HEK293 (cell line): ENCODE measurements at regions not wholly inside any gene's neighbourhood (a gene's known extent, or its start where the extent isn't known, plus 50 kb on each side); places are given as distances from the start of the nearest gene placed in this dataset.
"Not testable (repeated sequence)": the region's sequence is repeated elsewhere in the genome, so short reads cannot be mapped to it uniquely, and the experiment has no call there.

Source experiments
- CTCF ChIA-PET: fragments of 350-600 bp; formaldehyde crosslinking; extraction: SDS; loops from one replicate; lab custom pipeline; 2021; ENCODE audit warnings: antibody characterized with exemption; lab: Yijun Ruan, JAX
- POLR2A ChIA-PET: fragments of 300-600 bp; formaldehyde crosslinking; extraction: SDS; loops from one replicate; lab custom pipeline; 2020; ENCODE audit warnings: antibody characterized with exemption, inconsistent platforms; lab: Yijun Ruan, JAX
- H3K27ac ChIP-seq: fragments of 200-500 bp; sonication (Bioruptor generic); 2 replicates; pipeline ENCODE4 v1.5.1; 2014; ENCODE audit warnings: low read depth, low read length, control low read depth, inconsistent platforms; ENCODE audit errors: extremely low read depth
- H3K36me3 ChIP-seq, 2 experiments: fragments of 200-500 bp in 1 of 2; sonication (Bioruptor generic) in 1 of 2; 1 replicate in 1 of 2; 2 replicates in 1 of 2; pipeline ENCODE4 v1.5.1; 2014 to 2017; ENCODE audit warnings: inconsistent platforms in 2 of 2, low read length in 2 of 2; ENCODE audit not compliant: control insufficient read depth in 2 of 2, insufficient read depth in 1 of 2
- H3K4me1 ChIP-seq: fragments of 200-500 bp; sonication (Bioruptor generic); 2 replicates; pipeline ENCODE4 v1.5.1; 2014; ENCODE audit warnings: mild to moderate bottlenecking, low read length, inconsistent platforms; ENCODE audit not compliant: control insufficient read depth, insufficient read depth
- H3K4me3 ChIP-seq: 2 replicates; pipeline ENCODE4 v1.5.1; 2011; ENCODE audit warnings: low read depth, mild to moderate bottlenecking, control low read depth, low read length, moderate library complexity
- H3K9me3 ChIP-seq: fragments of 200-500 bp; sonication (Bioruptor generic); 2 replicates; pipeline ENCODE4 v1.5.1; 2014; ENCODE audit warnings: low read depth, low read length, inconsistent platforms; ENCODE audit not compliant: control insufficient read depth, insufficient read depth
- FEZF1 ChIP-seq: fragments of 450-650 bp; formaldehyde crosslinking; IDR thresholded peaks from 2 replicates; pipeline ENCODE4 v1.5.1; 2016; ENCODE audit warnings: missing biosample characterization, missing genetic modification characterization
- MZF1 ChIP-seq: fragments of 450-650 bp; formaldehyde crosslinking; IDR thresholded peaks from 2 replicates; pipeline ENCODE4 v1.5.1; 2017; ENCODE audit warnings: missing biosample characterization, missing genetic modification characterization, borderline replicate concordance
- OVOL3 ChIP-seq: fragments of 450-650 bp; formaldehyde crosslinking; IDR thresholded peaks from 2 replicates; pipeline ENCODE4 v1.5.1; 2016; ENCODE audit warnings: missing biosample characterization, missing genetic modification characterization
- TCF7L2 ChIP-seq: IDR thresholded peaks from 2 replicates; pipeline ENCODE4 v1.6.1; 2011; ENCODE audit warnings: low read depth, mild to moderate bottlenecking, inconsistent platforms, low read length, moderate library complexity, borderline replicate concordance
- ZFP3 ChIP-seq: fragments of 450-650 bp; formaldehyde crosslinking; IDR thresholded peaks from 2 replicates; pipeline ENCODE4 v1.5.1; 2016; ENCODE audit warnings: low read depth, missing biosample characterization, missing genetic modification characterization
- ZIC2 ChIP-seq: fragments of 450-650 bp; formaldehyde crosslinking; IDR thresholded peaks from 2 replicates; pipeline ENCODE4 v1.5.1; 2016; ENCODE audit warnings: missing biosample characterization, missing genetic modification characterization
- ZNF19 ChIP-seq: fragments of 450-650 bp; formaldehyde crosslinking; IDR thresholded peaks from 2 replicates; pipeline ENCODE4; 2016; ENCODE audit warnings: missing biosample characterization, missing genetic modification characterization, low read depth
- ZNF302 ChIP-seq: fragments of 450-650 bp; formaldehyde crosslinking; IDR thresholded peaks from 2 replicates; pipeline ENCODE4 v1.5.1; 2016; ENCODE audit warnings: missing biosample characterization, missing genetic modification characterization, low read depth
- ZNF335 ChIP-seq: fragments of 450-650 bp; formaldehyde crosslinking; conservative IDR thresholded peaks from 2 replicates; pipeline ENCODE4 v1.5.1; 2016; ENCODE audit warnings: missing biosample characterization, missing genetic modification characterization
- ZNF423 ChIP-seq: fragments of 450-650 bp; formaldehyde crosslinking; IDR thresholded peaks from 2 replicates; pipeline ENCODE4 v1.5.1; 2016; ENCODE audit warnings: missing biosample characterization, missing genetic modification characterization
- ZNF624 ChIP-seq: fragments of 450-650 bp; formaldehyde crosslinking; IDR thresholded peaks from 2 replicates; pipeline ENCODE4 v1.5.1; 2017; ENCODE audit warnings: missing biosample characterization, missing genetic modification characterization
- ZNF626 ChIP-seq: fragments of 450-650 bp; sonication (Bioruptor Pico); formaldehyde crosslinking; IDR thresholded peaks from 2 replicates; pipeline ENCODE4 v1.5.1; 2018; ENCODE audit warnings: missing biosample characterization, missing genetic modification characterization, inconsistent platforms
- ZNF677 ChIP-seq: fragments of 450-650 bp; IDR thresholded peaks from 2 replicates; pipeline ENCODE4 v1.5.0; 2018; ENCODE audit warnings: missing biosample characterization, mild to moderate bottlenecking, missing genetic modification characterization, moderate library complexity
- TF ChIP-seq, protein P1 (sequence below): fragments of 450-650 bp; formaldehyde crosslinking; IDR thresholded peaks from 2 replicates; pipeline ENCODE4 v1.5.1; 2016; ENCODE audit warnings: missing biosample characterization, missing genetic modification characterization, borderline replicate concordance
- TF ChIP-seq, protein P2 (sequence below): fragments of 450-650 bp; formaldehyde crosslinking; IDR thresholded peaks from 2 replicates; pipeline ENCODE4 v1.5.1; 2017; ENCODE audit warnings: missing biosample characterization, missing genetic modification characterization
- TF ChIP-seq, protein P3 (sequence below): fragments of 450-650 bp; formaldehyde crosslinking; IDR thresholded peaks from 2 replicates; pipeline ENCODE4 v1.5.1; 2016; ENCODE audit warnings: missing biosample characterization, missing genetic modification characterization

DNA sequence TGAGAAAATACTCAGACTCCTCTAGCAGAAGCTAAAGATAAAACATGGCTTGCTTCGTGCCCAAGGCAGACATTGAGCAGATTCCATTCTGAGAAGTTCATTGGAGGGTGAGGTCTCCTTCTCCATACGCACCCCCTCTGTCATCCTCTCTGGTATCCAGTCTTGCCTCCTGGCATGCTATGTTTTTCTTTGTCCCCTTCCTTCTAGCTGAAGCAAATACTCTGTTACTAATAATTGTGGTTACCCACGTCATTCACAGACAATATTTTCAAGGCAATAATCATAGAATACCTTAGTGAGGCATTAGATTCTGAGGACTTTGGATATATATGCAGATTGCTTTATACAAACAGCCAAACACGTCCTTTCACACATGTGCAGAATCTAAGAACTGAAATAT is 66.2 kb upstream of the KLF7 start (continued):
- TF ChIP-seq, protein P1, sequence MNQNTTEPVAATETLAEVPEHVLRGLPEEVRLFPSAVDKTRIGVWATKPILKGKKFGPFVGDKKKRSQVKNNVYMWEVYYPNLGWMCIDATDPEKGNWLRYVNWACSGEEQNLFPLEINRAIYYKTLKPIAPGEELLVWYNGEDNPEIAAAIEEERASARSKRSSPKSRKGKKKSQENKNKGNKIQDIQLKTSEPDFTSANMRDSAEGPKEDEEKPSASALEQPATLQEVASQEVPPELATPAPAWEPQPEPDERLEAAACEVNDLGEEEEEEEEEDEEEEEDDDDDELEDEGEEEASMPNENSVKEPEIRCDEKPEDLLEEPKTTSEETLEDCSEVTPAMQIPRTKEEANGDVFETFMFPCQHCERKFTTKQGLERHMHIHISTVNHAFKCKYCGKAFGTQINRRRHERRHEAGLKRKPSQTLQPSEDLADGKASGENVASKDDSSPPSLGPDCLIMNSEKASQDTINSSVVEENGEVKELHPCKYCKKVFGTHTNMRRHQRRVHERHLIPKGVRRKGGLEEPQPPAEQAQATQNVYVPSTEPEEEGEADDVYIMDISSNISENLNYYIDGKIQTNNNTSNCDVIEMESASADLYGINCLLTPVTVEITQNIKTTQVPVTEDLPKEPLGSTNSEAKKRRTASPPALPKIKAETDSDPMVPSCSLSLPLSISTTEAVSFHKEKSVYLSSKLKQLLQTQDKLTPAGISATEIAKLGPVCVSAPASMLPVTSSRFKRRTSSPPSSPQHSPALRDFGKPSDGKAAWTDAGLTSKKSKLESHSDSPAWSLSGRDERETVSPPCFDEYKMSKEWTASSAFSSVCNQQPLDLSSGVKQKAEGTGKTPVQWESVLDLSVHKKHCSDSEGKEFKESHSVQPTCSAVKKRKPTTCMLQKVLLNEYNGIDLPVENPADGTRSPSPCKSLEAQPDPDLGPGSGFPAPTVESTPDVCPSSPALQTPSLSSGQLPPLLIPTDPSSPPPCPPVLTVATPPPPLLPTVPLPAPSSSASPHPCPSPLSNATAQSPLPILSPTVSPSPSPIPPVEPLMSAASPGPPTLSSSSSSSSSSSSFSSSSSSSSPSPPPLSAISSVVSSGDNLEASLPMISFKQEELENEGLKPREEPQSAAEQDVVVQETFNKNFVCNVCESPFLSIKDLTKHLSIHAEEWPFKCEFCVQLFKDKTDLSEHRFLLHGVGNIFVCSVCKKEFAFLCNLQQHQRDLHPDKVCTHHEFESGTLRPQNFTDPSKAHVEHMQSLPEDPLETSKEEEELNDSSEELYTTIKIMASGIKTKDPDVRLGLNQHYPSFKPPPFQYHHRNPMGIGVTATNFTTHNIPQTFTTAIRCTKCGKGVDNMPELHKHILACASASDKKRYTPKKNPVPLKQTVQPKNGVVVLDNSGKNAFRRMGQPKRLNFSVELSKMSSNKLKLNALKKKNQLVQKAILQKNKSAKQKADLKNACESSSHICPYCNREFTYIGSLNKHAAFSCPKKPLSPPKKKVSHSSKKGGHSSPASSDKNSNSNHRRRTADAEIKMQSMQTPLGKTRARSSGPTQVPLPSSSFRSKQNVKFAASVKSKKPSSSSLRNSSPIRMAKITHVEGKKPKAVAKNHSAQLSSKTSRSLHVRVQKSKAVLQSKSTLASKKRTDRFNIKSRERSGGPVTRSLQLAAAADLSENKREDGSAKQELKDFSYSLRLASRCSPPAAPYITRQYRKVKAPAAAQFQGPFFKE = no peak
- TF ChIP-seq, protein P2, sequence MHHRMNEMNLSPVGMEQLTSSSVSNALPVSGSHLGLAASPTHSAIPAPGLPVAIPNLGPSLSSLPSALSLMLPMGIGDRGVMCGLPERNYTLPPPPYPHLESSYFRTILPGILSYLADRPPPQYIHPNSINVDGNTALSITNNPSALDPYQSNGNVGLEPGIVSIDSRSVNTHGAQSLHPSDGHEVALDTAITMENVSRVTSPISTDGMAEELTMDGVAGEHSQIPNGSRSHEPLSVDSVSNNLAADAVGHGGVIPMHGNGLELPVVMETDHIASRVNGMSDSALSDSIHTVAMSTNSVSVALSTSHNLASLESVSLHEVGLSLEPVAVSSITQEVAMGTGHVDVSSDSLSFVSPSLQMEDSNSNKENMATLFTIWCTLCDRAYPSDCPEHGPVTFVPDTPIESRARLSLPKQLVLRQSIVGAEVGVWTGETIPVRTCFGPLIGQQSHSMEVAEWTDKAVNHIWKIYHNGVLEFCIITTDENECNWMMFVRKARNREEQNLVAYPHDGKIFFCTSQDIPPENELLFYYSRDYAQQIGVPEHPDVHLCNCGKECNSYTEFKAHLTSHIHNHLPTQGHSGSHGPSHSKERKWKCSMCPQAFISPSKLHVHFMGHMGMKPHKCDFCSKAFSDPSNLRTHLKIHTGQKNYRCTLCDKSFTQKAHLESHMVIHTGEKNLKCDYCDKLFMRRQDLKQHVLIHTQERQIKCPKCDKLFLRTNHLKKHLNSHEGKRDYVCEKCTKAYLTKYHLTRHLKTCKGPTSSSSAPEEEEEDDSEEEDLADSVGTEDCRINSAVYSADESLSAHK (tag by site-specific recombination) = no peak
- TF ChIP-seq, all 188 proteins: peak for 0

DNA sequence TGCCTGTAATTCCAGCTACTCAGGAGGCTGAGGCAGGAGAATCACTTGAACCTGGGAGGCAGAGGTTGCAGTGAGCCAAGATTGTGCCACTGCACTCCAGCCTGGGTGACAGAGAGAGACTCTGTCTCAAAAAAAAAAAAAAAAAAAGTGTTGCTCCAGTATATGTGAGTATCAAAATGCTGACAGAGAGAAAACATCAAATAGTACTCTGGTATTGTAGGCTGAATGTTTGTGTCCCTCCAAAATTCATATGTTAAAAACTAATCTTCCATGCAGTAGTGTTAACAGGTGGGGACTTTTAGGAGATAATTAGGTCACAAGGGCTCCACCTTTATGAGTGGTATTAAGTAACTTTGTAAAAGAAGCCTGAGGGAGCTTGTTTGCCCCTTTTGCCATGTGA is 67.4 kb upstream of the KLF7 start:
- H3K27ac ChIP-seq, POLR2A ChIA-PET, H3K4me1 ChIP-seq, H3K9me3 ChIP-seq, H3K4me3 ChIP-seq, H3K36me3 ChIP-seq: not testable (repeated sequence)
- CTCF ChIA-PET = interaction anchor here (1.0 kb wide), 1 partner anchor 239 kb away, joined by 4 read pairs; no protein-coding TSS in a partner anchor

DNA sequence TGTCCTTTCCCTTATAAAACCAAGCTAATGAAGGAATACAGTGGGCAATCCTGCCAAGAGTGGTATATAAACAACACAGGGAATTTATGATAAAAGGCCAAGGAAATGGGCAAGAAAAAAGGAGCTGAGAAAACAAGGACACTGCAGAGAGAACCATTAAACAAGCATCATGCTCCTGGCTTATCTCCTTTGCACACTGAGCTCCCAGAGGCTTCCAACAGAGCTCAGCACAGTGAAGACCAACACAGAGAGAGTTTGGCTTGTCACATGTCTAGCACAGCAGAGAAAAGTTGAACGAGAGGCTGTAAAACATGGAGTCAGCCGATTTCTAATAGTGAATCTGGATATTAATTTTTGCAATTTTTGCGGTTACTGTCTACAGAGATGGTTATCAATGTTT is 68.0 kb upstream of the KLF7 start:
- Histone ChIP-seq H3K9me3 (no peaks in the 10 kb centered on the region), H3K27ac (no peak overlapping the region), H3K4me1 (no peaks in the 10 kb centered on the region; the same call in 1 of the 2 replicates)
- POLR2A ChIA-PET = no interaction called here
- TF ChIP-seq FEZF1 (peak; percentile 68; the same call in 1 of the 2 replicates), OVOL3 (no peak), ZIC2 (tag by site-specific recombination) (peak; percentile 98), ZNF423 (tag by site-specific recombination) (0 out of 2 replicates have a peak, but pooled peaks have one; percentile 14), ZNF335 (tag by site-specific recombination) (no peak), ZFP3 (tag by site-specific recombination) (no peak)
- TF ChIP-seq, all 188 proteins: peak for 3
- Histone ChIP-seq H3K4me3 (no peak overlapping the region), H3K36me3 (no peaks in the 10 kb centered on the region)
- CTCF ChIA-PET = interaction anchor here (1.0 kb wide), 1 partner anchor 238 kb away, joined by 4 read pairs; no protein-coding TSS in a partner anchor

DNA sequence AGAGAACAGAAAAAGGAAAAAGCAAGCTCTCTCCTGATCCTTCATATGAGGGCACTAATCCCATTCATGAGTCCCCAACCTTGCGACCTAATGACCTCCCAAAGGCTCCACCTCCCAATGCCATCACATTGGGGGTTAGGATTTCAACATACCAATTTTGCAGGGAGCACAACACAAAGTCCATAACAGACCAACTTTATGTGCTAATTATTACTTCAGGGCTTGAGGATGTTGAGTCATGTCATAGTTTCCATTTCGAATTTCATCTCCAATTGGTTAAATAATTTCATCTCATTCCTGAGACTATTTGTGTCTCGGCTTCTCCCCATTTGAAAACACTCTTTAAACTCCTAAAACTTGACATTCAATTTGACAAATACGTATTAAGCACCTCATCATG is 69.9 kb upstream of the KLF7 start:
- H3K27ac ChIP-seq = no peak overlapping the region
- ChIA-PET CTCF (no interaction called here), POLR2A (no interaction called here)
- no peaks in the 10 kb centered on the region for H3K36me3 ChIP-seq
- no peak overlapping the region for H3K4me3 ChIP-seq
- H3K4me1 ChIP-seq = no peaks in the 10 kb centered on the region; the same call in 1 of the 2 replicates
- TF ChIP-seq ZNF302 (tag by site-specific recombination) (no peak), ZNF677 (tag by site-specific recombination) (no peak), TCF7L2 (no peak), ZNF626 (tag by site-specific recombination) (no peak), ZNF19 (tag by site-specific recombination) (no peak), MZF1 (no peak), ZNF624 (tag by site-specific recombination) (no peak)
- TF ChIP-seq, protein P3, sequence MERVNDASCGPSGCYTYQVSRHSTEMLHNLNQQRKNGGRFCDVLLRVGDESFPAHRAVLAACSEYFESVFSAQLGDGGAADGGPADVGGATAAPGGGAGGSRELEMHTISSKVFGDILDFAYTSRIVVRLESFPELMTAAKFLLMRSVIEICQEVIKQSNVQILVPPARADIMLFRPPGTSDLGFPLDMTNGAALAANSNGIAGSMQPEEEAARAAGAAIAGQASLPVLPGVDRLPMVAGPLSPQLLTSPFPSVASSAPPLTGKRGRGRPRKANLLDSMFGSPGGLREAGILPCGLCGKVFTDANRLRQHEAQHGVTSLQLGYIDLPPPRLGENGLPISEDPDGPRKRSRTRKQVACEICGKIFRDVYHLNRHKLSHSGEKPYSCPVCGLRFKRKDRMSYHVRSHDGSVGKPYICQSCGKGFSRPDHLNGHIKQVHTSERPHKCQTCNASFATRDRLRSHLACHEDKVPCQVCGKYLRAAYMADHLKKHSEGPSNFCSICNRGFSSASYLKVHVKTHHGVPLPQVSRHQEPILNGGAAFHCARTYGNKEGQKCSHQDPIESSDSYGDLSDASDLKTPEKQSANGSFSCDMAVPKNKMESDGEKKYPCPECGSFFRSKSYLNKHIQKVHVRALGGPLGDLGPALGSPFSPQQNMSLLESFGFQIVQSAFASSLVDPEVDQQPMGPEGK (tag by site-specific recombination) = no peak
- no peaks in the 10 kb centered on the region for H3K9me3 ChIP-seq
